Amygdala (tissue), 56 donors: ENCODE measurements at regions not wholly inside any gene's neighbourhood (a gene's known extent, or its start where the extent isn't known, plus 50 kb on each side); places are given as distances from the start of the nearest gene placed in this dataset.

Source experiments
- DNase-seq, 56 donors: peaks; one replicate each; lab custom pipeline; 2025; lab: John Stamatoyannopoulos, UW

DNA sequence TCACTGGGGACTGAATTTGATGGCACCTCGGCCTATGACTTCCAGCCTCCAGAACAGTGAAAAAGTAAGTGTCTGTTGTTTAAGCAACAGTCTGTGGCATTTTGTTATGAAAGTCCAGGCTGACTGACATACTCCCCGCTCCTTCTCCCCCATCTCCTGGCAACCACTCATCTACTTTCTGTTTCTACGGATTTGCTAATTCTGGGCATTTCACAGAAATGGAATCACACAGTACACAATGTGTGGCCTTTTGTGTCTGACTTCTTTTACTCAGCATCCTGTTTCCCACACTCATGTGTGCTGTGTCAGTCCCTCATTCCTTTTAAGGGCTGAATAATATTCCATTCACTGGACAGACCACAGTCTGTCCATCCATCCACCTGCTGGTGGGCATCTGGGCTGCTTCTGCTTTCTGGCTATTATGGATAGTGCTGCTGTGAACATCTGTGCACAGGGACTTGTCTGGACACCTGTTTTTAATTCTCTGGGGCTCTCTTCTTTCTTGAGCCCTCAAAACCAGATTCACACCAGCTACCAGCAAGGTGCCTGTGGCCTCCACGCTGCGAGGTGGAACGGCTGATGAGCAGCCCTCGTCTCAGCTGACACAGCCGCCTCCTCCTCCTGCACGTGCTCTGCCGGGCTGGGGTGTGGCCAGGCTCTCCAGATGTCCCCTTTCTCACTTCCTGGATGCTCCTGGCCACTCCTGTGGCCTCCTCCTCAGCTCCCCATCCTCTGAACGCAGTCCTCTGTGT, 333.1 kb downstream of the CTTN start:
- DNase-seq, result no peak

DNA sequence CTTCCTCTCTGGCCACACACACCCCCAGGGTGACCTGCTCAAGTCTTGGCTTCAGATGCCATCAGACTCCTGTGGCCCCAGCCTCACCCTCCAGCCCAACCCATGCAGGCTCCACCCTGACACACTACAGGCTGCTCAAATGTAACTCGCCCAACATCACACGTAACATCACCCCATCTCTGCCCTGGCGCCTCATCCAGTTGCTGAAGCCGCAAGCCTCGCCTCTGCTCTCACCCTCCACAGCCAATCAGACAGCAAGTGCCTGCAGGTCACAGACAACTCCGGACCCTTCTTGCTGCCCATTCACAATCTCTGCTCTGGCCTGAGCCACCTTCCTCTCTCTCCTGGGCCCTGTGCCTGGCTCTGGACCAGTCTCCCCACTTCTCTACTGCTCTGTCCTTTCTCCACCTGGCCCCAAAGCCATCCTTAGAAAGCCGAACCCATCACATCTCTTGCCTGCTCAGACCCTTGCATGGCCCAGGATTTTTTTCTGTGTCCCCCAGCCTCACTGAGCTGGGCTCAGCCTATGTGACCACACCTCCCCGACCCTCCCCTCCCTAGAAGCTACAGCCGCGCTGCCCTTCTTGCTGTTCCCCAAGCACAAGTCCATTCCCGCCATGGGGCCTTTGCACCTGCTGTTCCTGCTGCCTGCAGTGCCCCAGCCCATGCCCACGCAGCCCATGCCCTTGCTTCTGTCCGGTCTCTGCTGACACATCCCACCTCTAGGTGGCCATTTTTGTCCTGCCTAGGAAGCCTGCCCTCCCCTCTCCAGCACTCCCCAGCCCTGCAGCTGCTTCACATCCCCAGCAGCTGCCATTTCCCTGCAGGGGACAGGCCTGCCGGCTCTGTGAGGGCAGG, 333.9 kb downstream of the CTTN start:
- no peak for DNase-seq

DNA sequence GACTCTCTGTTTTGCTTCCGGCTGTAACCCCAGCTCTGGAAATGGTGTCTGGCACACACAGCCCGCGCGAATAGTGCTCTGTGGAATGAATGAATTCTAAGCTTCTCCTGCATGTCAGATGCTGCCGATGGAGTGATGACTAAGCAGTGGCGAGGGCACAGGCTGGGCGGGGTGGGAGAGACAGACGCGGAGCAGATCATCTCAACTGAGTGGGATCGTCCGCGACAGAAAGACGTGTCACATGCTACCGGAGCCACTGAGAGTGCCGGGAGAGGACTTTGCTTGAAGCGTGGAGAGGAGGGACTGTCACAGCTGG, 334.5 kb downstream of the CTTN start:
- DNase-seq, result peak in 5 of 56 donors; percentile 8 to 27 (median 26)

DNA sequence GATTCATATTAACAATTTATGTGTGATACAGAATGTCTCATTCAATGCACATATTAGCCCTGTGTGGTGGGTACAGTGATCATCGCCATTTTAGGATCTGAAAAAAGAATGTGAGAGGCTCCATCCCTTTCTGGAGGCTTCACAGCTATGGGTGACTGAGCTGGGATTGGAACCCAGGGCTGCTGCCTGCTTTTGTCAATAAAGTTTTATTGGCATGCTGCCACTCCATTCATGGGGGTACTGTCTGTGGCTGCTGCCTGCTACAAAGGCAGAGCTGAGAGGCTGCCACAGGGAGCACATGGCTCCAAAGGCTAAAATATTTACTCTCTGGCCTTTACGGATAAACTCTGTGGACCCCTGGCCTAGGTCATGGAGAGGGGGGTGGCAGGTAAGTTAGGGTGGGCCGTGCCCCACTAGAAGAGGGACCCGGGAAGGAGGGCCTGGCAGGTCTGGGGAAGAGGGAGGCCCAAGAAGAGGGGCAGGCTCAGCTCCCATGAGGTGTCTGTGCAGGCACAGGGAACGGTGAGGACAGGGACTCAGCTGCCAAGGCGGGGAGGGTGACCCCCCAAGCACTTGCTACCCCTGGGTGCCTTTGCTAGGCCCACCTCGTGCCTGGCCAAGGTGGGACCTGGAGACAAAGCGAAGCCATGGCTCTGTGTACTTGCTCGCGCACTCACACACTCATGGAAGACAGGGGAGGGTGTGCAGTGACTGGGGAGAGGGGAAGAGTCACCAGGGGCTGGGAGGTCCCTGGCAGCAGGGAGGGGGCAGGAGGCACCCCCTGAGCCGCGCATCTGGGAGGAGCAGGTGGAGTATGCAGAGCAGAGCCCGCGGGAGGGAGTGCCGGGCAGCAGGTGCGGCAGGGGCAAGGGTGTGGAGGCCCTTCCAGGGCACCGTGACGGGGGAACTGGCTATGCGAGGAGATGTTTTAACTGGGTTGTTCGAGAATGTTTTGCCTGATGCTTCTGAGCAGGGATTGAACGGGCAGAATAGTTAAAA, 335.3 kb downstream of the CTTN start:
- no peak for DNase-seq

DNA sequence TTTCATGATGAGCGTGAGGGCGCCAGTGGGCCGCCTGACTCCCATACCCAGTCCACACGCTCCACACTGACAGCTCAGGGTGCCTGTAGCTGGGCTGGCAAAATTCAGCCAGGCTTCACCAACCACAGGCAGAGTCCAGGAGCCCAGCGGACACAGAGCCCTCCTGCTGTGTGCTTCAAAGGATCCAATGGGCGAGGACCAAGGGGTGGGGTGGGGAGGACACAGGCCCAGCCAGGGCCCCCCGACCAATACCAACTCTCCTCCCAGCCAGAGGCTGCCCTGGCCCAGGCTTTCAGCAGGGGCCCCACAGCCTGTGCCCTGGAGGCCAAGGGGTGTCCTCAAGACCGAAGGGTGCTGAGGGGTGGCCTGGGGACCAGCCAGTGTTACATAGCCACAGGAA, 336.1 kb downstream of the CTTN start:
- no peak for DNase-seq

DNA sequence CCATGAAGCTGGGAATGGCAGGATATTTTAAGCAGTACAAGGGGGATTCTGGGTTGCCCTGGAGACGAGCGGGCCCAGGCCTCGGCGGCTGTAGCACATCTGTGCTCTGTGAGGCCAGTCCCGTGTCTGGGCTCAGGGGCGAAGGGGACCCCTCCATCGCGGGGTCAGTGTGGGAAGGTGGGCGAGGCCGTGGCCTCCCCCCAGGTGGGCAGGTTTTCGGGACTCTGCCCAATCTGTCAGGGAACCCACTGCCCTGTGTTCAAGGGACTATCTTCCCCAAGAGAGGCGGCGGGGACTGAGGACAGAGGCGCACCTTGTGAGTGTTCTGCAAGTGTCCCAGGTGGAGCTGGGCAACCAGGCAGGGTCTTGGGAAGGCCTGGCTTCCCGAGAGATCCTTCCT, 336.6 kb downstream of the CTTN start:
- no peak for DNase-seq

DNA sequence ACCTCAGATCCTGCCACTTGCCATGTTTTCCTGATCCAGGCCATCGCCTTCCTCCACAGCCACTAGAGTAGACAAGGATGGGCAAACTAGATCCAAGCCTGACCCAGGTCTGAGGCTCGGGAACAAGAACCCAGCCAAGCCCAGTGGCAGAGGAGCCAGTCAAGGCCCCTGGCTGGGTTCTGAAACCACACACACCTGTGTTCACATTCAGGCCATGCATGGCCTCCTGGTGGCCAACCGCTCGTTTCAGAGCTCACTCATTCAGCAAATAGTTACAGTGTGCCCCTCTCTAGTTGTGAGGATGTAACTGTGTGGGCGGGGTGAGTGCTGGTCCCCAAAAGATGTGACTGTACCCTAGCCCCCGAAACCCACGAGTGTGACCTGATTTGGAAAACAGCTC, 337.6 kb downstream of the CTTN start:
- DNase-seq, result no peak

DNA sequence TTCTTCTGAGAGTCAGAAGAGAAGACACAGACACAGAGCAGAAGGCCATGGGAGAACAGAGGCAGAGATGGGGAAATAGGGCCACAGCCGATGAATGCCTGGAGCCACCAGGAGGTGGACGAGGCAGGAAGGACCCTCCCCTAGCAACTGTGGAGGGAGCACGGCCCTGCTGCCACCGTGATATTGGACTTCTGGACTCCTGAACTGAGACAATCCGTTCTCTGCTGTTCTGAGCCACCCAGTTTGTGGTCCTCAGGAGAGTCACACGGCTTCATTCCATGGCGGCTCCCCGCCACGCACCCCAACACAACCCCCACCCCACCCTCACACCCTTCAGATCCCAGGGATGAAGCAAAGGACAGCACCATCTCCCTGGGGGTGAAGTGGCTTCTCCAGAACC, 338.1 kb downstream of the CTTN start:
- DNase-seq, result no peak

DNA sequence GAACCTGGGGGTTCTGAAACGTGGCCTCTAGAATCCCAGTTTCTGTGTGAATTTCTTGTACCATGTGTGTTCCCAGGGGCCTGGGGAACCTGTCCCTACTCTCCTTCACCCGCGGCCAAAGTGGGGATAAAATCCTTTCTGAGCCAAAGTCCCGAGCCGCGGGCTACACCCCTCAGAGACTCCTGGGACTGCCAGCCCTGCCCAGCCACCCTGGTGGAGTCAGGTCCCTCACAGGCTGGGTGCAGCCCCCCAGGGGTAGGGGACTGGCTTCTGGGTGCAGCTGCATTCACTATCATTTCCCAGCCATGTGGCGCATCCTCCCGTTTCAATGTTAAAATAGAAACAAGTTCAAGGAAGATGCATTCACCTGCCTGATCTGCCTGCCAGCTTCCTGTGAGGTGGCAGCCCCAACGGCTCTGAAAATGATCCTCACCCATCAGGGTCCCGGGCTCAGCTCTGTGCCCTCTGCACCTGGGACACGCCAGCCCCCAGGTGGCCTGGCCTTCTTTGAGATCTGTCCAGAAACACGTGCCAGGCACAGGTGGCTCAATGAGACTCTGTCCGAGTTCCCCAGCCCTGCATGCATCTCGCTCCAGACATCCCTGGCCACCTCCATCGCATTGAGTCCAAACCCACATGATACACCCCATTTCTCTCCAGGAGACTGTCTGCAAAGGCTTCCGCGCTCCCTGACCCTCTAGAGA, 338.8 kb downstream of the CTTN start:
- DNase-seq, result no peak

DNA sequence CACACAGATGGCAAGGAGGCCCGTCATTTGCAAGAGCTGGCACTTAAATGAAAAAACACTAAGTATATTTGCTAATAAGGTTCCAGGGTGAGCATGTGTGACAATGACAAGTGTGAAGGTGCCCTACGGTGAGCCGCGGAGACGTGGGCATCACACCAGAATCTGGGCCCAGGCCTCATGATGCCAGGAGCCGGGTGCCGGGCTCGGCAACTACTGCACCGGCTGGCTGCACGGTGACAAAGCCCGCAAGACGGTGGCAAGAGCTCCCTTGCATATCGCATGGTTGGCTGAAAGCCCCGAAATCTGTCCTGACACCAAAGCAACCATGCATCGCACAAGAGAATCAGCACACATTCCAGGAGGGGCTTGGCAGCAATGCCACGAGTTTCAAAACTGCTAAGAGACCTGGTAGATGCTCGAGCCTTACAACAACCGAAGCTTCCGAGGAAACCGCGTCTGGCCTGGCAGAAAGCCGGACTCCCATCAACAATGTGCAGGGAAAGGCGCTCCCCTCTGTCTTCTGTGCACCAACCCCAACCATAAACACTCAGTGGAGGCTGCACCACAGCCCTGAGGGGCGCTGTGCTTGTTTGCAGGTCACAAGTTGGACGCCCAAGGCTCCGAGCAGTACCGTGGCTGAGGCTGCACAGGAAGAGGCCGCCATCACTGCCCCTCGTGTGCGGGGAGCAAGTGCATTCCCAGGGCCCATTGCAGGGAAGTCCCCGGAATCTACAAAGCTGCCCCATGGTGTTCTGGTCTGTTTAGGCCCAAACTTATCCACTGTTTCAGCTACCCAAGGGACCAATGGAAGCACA, 339.7 kb downstream of the CTTN start:
- no peak for DNase-seq

DNA sequence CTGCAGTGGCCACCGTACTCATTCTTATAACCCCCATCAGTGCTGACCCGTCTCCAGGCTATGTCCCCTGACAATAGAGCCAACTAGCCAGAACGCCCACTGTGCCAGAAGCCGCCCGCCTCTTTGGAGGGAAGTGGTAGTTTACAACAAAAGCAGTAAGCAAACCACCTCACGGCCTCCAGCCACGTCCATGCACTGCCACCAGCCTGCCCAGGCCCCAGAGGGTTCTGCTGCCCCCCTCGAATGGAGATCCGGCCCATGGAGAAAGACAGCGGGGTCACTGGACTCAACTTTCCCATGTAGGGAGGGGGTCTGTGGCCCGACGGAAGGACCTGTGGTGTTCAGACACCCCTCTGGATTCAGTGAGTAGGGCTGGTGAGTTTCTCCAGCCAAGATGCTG, 340.3 kb downstream of the CTTN start:
- DNase-seq, result no peak

DNA sequence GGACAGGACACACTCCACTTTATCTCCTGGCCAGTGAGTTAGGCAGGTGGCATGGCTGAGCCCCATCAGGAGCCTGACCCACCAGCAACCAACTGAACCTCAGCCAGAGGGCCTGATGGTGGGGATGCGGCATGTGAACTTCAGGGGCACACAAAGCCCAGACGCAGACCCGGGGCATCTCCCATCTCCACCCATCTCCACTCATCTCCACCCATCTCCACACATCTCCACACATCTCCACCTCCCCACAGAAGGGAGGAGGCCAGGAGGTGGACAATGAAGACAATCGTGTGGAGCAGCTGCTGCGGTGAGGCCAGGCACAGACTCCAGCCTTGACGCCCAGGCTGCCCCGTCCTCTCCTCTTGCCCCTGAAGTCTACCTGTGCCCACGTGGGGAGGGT, 340.8 kb downstream of the CTTN start:
- DNase-seq, result no peak

DNA sequence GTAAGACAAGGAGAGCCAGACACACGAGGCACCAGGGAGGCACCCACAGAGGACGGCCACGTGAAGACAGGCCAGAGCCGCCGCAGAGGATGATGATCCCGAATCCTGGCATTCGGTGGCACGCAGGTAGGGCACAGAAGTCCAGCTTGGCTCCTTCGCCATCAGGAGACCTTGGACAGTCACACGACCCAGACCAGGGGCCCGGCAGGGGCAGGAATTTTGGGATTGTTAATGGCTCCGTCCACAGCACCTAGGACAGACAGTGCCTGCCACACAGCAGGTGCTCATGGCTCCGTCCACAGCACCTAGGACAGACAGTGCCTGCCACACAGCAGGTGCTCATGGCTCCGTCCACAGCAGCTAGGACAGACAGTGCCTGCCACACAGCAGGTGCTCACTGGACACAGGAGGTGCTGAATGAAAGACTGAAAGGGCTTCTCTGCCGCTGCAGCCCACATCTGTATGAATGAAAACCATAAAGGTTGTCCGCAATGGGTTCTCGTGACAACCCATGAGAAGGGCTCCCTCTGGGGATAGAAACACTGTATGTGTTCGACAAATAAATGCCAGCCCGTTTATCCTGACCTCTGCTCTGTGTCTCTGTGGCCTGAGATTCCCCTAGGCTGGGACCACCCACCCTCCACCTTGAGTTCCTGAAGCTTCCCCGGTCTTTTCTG, 341.6 kb downstream of the CTTN start:
- no peak for DNase-seq

DNA sequence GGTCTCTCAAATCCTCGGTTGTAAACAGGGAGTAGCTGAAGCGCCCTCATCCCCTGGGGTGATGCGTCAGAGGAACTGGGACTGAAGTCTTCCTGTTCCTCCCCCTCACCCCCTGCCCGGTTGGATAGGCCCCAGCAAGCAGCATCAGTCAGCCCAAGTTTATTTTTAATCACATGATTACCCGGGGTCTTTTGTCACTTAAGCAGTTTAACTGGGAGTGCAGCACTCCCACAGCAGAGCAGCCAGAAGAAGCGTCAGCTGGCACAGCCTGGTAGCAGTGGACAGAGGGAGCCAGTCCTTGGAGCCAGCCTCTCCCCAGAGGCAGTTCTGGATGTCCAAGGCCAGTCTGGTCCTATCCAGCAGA, 342.1 kb downstream of the CTTN start:
- no peak for DNase-seq

DNA sequence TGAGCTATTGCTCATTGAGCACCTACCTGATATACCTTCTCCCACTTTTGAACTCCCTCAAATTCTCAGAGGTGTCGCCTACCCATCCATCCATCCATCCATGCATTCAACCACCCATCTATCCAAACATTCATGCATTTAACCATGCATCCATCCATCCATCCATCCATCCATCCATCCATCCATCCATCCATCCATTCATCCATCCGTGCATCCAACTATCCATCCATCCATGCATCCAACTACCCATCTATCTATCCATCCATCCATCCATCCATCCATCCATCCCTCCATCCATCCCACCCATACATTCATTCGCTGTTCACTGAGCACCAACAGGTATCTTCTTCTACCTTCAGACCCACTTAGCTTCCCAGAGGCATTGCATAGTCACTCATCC, 342.8 kb downstream of the CTTN start:
- no peak for DNase-seq

DNA sequence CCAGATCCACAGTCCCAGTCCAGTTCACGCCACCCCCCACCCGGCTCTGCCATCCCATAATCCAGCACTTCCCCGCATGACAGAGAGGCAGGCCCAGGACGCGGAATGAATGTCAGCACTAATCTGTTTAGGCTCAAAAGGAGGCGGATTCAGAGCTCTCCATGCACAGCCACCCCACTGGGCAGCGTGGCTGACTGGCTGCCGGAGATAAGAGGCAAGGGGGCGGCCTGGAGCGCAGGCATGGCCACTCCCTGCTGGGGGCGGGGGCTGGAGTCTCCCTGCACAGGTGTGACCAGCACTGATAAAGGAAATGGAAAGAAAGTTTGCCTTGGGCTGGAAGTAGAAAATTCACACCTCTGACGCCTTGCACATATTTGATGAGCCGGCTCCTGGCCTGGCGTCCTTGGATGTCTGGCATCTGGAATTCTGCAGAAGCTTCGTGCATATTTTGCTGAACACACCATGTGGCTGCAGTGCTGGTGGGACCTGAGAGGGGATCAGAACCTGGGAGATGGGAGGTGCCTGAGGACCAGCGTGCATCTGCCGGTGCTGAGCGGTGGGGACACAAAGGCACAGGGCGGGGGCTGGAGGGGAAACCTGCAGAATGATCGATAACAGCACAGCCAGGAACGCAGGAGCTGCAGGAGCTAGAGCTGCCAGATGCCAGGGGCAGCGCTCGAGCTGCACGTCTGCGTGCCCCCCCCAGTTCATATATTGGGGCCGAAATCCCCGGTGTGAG, 344.4 kb downstream of the CTTN start:
- DNase-seq, result no peak

DNA sequence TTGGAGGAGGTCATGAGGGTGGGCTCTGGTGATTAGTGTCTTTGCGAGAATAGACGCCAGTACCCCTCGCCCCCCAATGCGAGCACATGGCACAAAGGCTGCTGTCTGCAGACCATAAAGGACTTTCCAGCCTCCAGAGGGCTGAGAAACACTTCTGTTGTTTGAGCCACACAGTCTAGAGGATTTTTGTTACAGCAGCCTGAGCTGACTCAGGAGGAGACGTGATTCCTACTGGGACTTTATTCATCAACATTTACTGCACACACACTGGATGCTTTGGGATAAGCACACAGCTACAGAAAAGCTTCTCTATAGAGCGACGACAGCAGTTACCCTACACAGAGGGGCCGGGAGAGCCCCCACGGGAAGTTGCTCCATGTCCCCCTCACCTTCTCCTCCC, 345.0 kb downstream of the CTTN start:
- no peak for DNase-seq

DNA sequence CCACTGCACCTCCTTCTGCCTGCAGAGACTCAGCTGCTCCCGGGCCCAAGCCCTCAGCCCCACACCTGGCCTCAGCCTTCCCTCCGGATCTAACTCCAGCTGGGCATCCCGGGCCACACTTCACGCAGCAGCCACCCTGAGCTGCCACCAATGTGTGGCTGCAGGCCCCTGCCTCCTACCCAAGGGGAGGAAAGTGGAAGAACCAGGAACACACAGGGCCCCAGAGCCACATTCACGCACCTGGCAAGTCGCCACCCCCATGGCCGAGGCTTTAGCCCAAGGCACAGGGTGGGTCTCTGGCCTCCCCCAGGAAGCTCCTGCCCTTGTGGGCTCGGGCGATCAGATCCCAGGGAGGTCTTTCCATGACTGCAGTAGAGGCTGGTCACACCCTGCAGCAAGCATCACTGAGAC, 345.6 kb downstream of the CTTN start:
- no peak for DNase-seq
